BE2C (cell line): ENCODE measurements at regions not wholly inside any gene's neighbourhood (a gene's known extent, or its start where the extent isn't known, plus 50 kb on each side); places are given as distances from the start of the nearest gene placed in this dataset.

Experiments used
- DNase-seq: peaks from one replicate; pipeline ENCODE4 v3.0.0-alpha.2; 2020
- H3K27me3 ChIP-seq: fragments of 250-450 bp; sonication (Bioruptor Pico); 2 replicates; pipeline ENCODE4 v1.5.1; 2020; ENCODE audit warnings: mild to moderate bottlenecking
- H3K36me3 ChIP-seq: fragments of 250-450 bp; sonication (Bioruptor Pico); 2 replicates; pipeline ENCODE4 v1.5.1; 2020; ENCODE audit warnings: mild to moderate bottlenecking
- H3K4me1 ChIP-seq: fragments of 250-450 bp; sonication (Bioruptor Pico); 2 replicates; pipeline ENCODE4 v1.5.1; 2020
- H3K4me3 ChIP-seq: 2 replicates; pipeline ENCODE4 v1.5.1; 2011; ENCODE audit warnings: low read depth, low read length
- H3K9me3 ChIP-seq: fragments of 250-450 bp; sonication (Bioruptor Pico); 2 replicates; pipeline ENCODE4 v1.5.1; 2020
- TF ChIP-seq, protein P1 (sequence below): IDR thresholded peaks from 2 replicates; pipeline ENCODE4 v1.5.1; 2012; ENCODE audit warnings: mild to moderate bottlenecking, low read depth, low read length

DNA sequence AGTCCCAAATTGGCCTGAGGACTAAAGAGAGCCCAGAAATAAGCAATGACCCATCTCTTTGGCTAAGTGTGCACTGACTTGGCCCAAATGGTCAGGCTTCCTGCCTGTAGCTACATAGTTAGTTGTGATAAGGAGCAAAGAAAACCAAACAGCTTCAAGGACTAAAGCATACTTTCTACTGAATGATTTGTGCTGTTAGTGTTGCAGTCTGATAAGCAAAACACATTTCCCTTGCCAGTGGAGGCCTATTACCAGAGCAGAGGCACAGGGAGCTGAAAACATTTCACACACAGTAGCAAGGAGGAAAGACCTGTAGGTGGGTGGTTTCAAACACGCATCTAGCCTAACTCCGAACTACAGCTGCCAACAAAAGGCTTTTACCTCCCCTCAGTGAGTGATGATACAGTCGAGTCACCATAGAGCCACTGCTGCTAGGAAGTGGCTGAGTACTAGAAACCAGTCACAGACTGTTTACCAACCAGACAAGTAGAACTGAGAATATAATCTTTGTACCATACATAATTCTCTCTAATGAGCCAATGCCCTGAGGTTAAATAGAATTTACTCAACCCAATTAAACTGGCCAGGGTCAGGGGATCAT is 222.3 kb upstream of the THBS1 start:
- DNase-seq, result no peak
- no peaks in the 10 kb centered on the region for H3K4me1 ChIP-seq
- TF ChIP-seq, protein P1, sequence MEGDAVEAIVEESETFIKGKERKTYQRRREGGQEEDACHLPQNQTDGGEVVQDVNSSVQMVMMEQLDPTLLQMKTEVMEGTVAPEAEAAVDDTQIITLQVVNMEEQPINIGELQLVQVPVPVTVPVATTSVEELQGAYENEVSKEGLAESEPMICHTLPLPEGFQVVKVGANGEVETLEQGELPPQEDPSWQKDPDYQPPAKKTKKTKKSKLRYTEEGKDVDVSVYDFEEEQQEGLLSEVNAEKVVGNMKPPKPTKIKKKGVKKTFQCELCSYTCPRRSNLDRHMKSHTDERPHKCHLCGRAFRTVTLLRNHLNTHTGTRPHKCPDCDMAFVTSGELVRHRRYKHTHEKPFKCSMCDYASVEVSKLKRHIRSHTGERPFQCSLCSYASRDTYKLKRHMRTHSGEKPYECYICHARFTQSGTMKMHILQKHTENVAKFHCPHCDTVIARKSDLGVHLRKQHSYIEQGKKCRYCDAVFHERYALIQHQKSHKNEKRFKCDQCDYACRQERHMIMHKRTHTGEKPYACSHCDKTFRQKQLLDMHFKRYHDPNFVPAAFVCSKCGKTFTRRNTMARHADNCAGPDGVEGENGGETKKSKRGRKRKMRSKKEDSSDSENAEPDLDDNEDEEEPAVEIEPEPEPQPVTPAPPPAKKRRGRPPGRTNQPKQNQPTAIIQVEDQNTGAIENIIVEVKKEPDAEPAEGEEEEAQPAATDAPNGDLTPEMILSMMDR, result no peak
- no peaks in the 10 kb centered on the region for H3K9me3 ChIP-seq
- H3K4me3 ChIP-seq, result no peak overlapping the region
- no peaks in the 10 kb centered on the region for H3K36me3 ChIP-seq
- peaks cover 3% of the 10 kb centered on the region; the same call in 1 of the 2 replicates for H3K27me3 ChIP-seq

DNA sequence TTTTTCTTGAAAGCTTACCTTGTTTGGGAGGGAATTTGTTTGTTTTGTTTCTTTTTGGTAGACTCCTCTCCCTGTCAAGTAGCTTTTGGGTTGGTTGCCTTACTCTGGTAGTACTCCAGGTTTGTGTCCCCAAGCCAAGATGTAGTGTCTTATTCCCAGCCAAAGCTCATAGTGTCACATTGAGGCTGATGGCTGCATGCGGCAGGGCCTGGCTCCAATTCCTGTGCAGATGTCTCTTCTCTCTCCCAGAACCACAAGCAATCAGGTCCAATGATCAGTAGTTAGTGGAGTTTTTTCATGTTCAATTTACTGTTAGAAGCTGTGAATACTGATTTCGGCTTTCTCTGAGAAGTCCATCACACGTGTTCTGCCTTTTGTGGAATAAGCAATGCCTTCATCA is 221.1 kb upstream of the THBS1 start:
- no peak overlapping the region for H3K4me3 ChIP-seq
- H3K36me3 ChIP-seq, result no peaks in the 10 kb centered on the region
- peaks cover 3% of the 10 kb centered on the region; the same call in 1 of the 2 replicates for H3K27me3 ChIP-seq
- DNase-seq, result no peak
- H3K4me1 ChIP-seq, result no peaks in the 10 kb centered on the region
- TF ChIP-seq, protein P1, result no peak
- no peaks in the 10 kb centered on the region for H3K9me3 ChIP-seq

DNA sequence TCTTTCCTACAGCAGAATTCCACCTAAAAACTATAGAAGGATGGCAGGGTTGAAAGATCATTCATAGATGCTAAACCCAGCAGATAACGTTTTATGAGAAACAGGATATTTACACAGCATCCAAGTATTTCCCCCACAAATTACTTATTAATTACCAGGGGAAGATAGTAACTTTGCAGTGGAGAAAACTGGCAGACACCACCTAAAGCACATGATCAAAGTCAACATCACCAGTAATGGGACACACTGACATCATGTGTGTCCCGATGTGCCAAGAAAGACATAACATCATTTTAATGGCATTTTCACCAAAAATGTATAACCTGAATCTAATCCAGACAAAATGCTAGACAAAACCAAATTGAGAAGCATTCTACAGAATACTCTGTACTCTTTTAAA is 220.4 kb upstream of the THBS1 start:
- Histone ChIP-seq H3K36me3 (no peaks in the 10 kb centered on the region), H3K4me3 (no peak overlapping the region), H3K27me3 (peaks cover 3% of the 10 kb centered on the region; the same call in 1 of the 2 replicates), H3K9me3 (no peaks in the 10 kb centered on the region), H3K4me1 (no peaks in the 10 kb centered on the region)
- TF ChIP-seq, protein P1, result no peak
- no peak for DNase-seq

DNA sequence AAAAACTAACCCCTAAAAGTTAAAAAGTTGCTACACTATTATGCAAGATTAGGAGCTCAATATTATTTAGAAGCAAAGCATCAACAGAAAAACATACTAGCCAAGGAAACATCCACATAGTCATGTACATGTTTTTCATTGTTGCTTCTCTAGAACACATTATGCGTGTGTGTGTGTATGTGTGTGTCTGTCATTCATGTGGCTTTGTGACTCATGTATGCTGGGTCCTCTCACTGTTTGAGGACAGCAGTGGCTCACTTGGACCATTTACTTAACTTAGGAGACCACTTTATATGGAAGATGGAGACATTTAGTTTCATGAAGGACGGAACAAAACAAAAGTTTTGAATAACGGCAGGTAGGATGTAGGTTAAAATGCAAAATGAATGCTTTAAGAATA is 219.4 kb upstream of the THBS1 start:
- Histone ChIP-seq H3K4me1 (no peaks in the 10 kb centered on the region), H3K9me3 (no peaks in the 10 kb centered on the region), H3K4me3 (no peak overlapping the region), H3K27me3 (peaks cover 3% of the 10 kb centered on the region; the same call in 1 of the 2 replicates), H3K36me3 (no peaks in the 10 kb centered on the region)
- TF ChIP-seq, protein P1, result no peak
- no peak for DNase-seq

DNA sequence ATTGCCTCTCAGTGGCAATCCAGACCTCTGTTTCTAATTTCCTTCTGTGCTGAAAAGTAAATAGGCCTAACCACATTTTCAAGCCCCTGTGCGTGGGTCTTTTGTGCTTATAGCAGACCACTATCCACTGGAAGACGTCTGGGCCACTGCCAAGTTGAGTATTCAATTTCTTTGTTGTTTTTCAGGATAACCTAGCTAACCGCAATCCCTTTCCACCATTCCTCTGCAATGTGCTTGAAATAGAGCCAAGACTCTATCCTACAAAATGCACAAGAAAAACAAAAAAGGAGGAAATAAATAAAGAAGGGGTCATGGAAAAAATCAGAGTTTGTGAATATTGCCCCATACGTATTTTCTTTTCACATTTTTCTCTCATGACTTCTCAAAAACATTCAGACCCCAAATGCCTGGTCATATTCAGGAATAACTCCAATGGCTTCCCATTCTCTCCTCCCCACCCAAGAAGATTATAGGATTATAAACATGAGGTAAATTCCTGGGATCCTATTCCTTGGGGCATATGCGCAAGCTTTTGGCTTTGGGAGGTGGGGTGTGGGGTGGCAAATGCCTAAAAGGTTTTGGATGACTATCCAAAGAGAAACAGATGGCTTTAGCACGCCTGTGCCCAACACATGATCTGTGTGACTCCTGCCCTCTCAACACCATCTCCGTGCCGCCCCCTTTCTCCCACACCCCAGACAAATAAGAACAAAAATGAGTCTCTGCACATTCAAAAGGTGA is 217.9 kb upstream of the THBS1 start:
- Histone ChIP-seq H3K9me3 (no peaks in the 10 kb centered on the region), H3K36me3 (no peaks in the 10 kb centered on the region), H3K4me3 (no peak overlapping the region), H3K4me1 (no peaks in the 10 kb centered on the region), H3K27me3 (peaks cover 3% of the 10 kb centered on the region; the same call in 1 of the 2 replicates)
- DNase-seq, result no peak
- TF ChIP-seq, protein P1, result no peak
